ENCODE measurements at regions not wholly inside any gene's neighbourhood (a gene's known extent, or its start where the extent isn't known, plus 50 kb on each side); places are given as distances from the start of the nearest gene placed in this dataset.

- Histone ChIP-seq H3K4me2 (ENCODE audit: control insufficient read depth, insufficient read depth) (no peak overlapping the region), H3K4me3 (no peak overlapping the region), H3K27ac (ENCODE audit: control insufficient read depth, insufficient read depth) (no peak overlapping the region), H3K4me1 (ENCODE audit: control insufficient read depth, insufficient read depth, low read length) (no peaks in the 10 kb centered on the region), H3K9ac (ENCODE audit: control insufficient read depth, insufficient read depth, low read length) (no peak overlapping the region), H3K27me3 (replicated peaks in 1 of 2; ENCODE audit: control insufficient read depth in 2 of 2, insufficient read depth in 2 of 2, low read length in 1 of 2) (no peaks in the 10 kb centered on the region; a peak in 3 of 4 replicates), H3K79me2 (ENCODE audit: control insufficient read depth, insufficient read depth, low read length) (no peaks in the 10 kb centered on the region), H3K9me3 (replicated peaks; ENCODE audit: control insufficient read depth, insufficient read depth, low read length) (no peaks in the 10 kb centered on the region), H3K36me3 (ENCODE audit: control insufficient read depth in 2 of 2, insufficient read depth in 2 of 2, low read length in 1 of 2) (no peaks in the 10 kb centered on the region), H2AFZ (ENCODE audit: control insufficient read depth, low read depth, low read length) (no peak overlapping the region), H4K20me1 (ENCODE audit: control insufficient read depth, insufficient read depth) (no peaks in the 10 kb centered on the region)
- ATAC-seq (no peak), FAIRE-seq (no peak), DNase-seq (ENCODE audit: low read depth, low spot score) (no peak)
- intact Hi-C loops (cut with micrococcal nuclease; ENCODE audit: unreplicated experiment) = no loop called here
- no TSS peak for BruUV-seq (replicated peaks)
- in situ Hi-C loops (cut with MboI) = no loop called here
- WGBS (ENCODE audit: insufficient coverage, insufficient replicate concordance, low lambda C conversion rate, missing lambda C conversion rate) = 7% methylated on average over 8 of the region's 8 CpGs
- SMC1A ChIA-PET (ENCODE audit: uncharacterized antibody, unreplicated experiment) = no interaction called here
- TF ChIP-seq ZNF384 (IDR thresholded peaks at IDR 0.05; ENCODE audit: borderline replicate concordance, low read depth, low read length) (no peak), RFX5 (IDR thresholded peaks at IDR 0.05; ENCODE audit: low read depth, low read length) (no peak), HCFC1 (IDR thresholded peaks at IDR 0.05; ENCODE audit: low read length) (no peak), NFXL1 (IDR thresholded peaks at IDR 0.05; ENCODE audit: borderline replicate concordance) (no peak), CBX5 (IDR thresholded peaks at IDR 0.05; ENCODE audit: low read depth) (no peak)
- RAD21 ChIA-PET (ENCODE audit: unreplicated experiment) = no interaction called here
- CTCF ChIA-PET = no interaction called here
- POLR2A ChIA-PET = no interaction called here
These were observed 284.7 kb upstream of the HDAC4 start for GRCh38 chr2:239685556-239685955.

- Histone ChIP-seq H3K4me3 (no peak overlapping the region), H3K9me3 (replicated peaks; ENCODE audit: control insufficient read depth, insufficient read depth, low read length) (no peaks in the 10 kb centered on the region), H4K20me1 (ENCODE audit: control insufficient read depth, insufficient read depth) (no peaks in the 10 kb centered on the region), H3K9ac (ENCODE audit: control insufficient read depth, insufficient read depth, low read length) (no peak overlapping the region), H3K27me3 (replicated peaks in 1 of 2; ENCODE audit: control insufficient read depth in 2 of 2, insufficient read depth in 2 of 2, low read length in 1 of 2) (no peaks in the 10 kb centered on the region; a peak in 3 of 4 replicates), H2AFZ (ENCODE audit: control insufficient read depth, low read depth, low read length) (no peak overlapping the region), H3K4me1 (ENCODE audit: control insufficient read depth, insufficient read depth, low read length) (no peaks in the 10 kb centered on the region), H3K27ac (ENCODE audit: control insufficient read depth, insufficient read depth) (no peak overlapping the region), H3K79me2 (ENCODE audit: control insufficient read depth, insufficient read depth, low read length) (no peaks in the 10 kb centered on the region), H3K36me3 (ENCODE audit: control insufficient read depth in 2 of 2, insufficient read depth in 2 of 2, low read length in 1 of 2) (no peaks in the 10 kb centered on the region), H3K4me2 (ENCODE audit: control insufficient read depth, insufficient read depth) (no peak overlapping the region)
- SMC1A ChIA-PET (ENCODE audit: uncharacterized antibody, unreplicated experiment) = no interaction called here
- CTCF ChIA-PET = no interaction called here
- no TSS peak for BruUV-seq (replicated peaks)
- RAD21 ChIA-PET (ENCODE audit: unreplicated experiment) = no interaction called here
- no peak for DNase-seq (ENCODE audit: low read depth, low spot score)
- POLR2A ChIA-PET = no interaction called here
- FAIRE-seq = no peak
- ATAC-seq = no peak
- in situ Hi-C loops (cut with MboI) (no loop called here), intact Hi-C loops (cut with micrococcal nuclease; ENCODE audit: unreplicated experiment) (no loop called here)
- 26% methylated on average over 4 of the region's 4 CpGs for WGBS (ENCODE audit: insufficient coverage, insufficient replicate concordance, low lambda C conversion rate, missing lambda C conversion rate)
- TF ChIP-seq TAF1 (IDR thresholded peaks at IDR 0.05; ENCODE audit: borderline replicate concordance, low read depth, low read length) (no peak), USF2 (IDR thresholded peaks at IDR 0.05; ENCODE audit: borderline replicate concordance, low read depth, low read length) (no peak), SMAD1 (IDR thresholded peaks at IDR 0.05; ENCODE audit: low read depth, partially characterized antibody) (no peak), BMI1 (IDR thresholded peaks at IDR 0.05; ENCODE audit: borderline replicate concordance) (no peak), PRDM15 (CRISPR knock-in tag; IDR thresholded peaks at IDR 0.05) (no peak), KDM1A (IDR thresholded peaks at IDR 0.05; ENCODE audit: borderline replicate concordance) (no peak), CBX5 (IDR thresholded peaks at IDR 0.05; ENCODE audit: low read depth) (no peak), SKIL (IDR thresholded peaks at IDR 0.05; ENCODE audit: low read depth, poor library complexity, severe bottlenecking) (no peak), ZNF217 (IDR thresholded peaks at IDR 0.05) (no peak)
These were observed 284.2 kb upstream of the HDAC4 start for GRCh38 chr2:239684996-239685395.

Data from GM12878 (cell line).